ENCODE measurements at regions not wholly inside any gene's neighbourhood (a gene's known extent, or its start where the extent isn't known, plus 50 kb on each side); places are given as distances from the start of the nearest gene placed in this dataset.

DNA sequence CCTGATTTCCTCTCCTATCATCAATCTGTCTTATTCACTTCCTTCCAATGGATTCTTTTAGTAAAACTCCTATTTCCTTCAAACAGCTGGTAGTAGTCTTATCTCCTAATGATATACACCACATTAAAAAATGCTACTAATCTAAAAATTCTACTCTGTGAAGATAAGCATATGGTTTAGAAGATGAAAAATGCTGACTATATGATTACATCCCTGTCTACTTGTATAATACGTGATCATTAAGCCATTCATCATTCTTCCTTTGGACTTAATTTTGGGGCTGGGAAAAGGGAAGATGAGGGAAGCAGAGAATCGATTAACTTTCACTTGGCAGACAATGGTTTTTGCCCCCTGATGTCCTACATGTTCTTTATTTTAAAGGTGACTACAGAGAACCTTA, 453.1 kb downstream of the NSUN3 start:
- TF ChIP-seq, protein P1, sequence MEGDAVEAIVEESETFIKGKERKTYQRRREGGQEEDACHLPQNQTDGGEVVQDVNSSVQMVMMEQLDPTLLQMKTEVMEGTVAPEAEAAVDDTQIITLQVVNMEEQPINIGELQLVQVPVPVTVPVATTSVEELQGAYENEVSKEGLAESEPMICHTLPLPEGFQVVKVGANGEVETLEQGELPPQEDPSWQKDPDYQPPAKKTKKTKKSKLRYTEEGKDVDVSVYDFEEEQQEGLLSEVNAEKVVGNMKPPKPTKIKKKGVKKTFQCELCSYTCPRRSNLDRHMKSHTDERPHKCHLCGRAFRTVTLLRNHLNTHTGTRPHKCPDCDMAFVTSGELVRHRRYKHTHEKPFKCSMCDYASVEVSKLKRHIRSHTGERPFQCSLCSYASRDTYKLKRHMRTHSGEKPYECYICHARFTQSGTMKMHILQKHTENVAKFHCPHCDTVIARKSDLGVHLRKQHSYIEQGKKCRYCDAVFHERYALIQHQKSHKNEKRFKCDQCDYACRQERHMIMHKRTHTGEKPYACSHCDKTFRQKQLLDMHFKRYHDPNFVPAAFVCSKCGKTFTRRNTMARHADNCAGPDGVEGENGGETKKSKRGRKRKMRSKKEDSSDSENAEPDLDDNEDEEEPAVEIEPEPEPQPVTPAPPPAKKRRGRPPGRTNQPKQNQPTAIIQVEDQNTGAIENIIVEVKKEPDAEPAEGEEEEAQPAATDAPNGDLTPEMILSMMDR (conservative IDR thresholded peaks at IDR 0.05) = no peak
- TF ChIP-seq ZFX (IDR thresholded peaks at IDR 0.05) = no peak

All from C4-2B (cell line).